Keratinocyte (primary cell): ENCODE measurements at regions not wholly inside any gene's neighbourhood (a gene's known extent, or its start where the extent isn't known, plus 50 kb on each side); places are given as distances from the start of the nearest gene placed in this dataset.

Experiments used
- DNase-seq: peaks from one replicate; pipeline ENCODE4 v3.0.0-alpha.2; 2011; ENCODE audit warnings: low read depth, missing footprints, low spot score
- FAIRE-seq: peaks from 2 replicates; lab custom pipeline; 2011; peaks lifted over from hg19 to GRCh38; lab: Jason Lieb, UNC
- H2AFZ ChIP-seq: 2 replicates; pipeline ENCODE4 v1.6.0; 2012; ENCODE audit warnings: low read length, control low read depth, inconsistent platforms; ENCODE audit not compliant: control insufficient read depth
- H3K27ac ChIP-seq: 2 replicates; pipeline ENCODE4 v1.5.1; 2011; ENCODE audit warnings: low read length; ENCODE audit not compliant: control insufficient read depth, insufficient read depth
- H3K27me3 ChIP-seq: 3 replicates; pipeline ENCODE4 v1.6.0; 2011; ENCODE audit warnings: low read length; ENCODE audit not compliant: control insufficient read depth, insufficient read depth; ENCODE audit errors: extremely low read depth
- H3K36me3 ChIP-seq, 2 experiments: 2 replicates in 1 of 2; 3 replicates in 1 of 2; pipeline ENCODE4 v1.5.1; 2011; ENCODE audit warnings: low read length in 2 of 2, mild to moderate bottlenecking in 1 of 2; ENCODE audit not compliant: control insufficient read depth in 2 of 2, insufficient read depth in 2 of 2; ENCODE audit errors: extremely low read depth in 1 of 2
- H3K4me1 ChIP-seq: 3 replicates; pipeline ENCODE4 v1.5.1; 2011; ENCODE audit warnings: low read length; ENCODE audit not compliant: control insufficient read depth, insufficient read depth; ENCODE audit errors: extremely low read depth
- H3K4me2 ChIP-seq: 3 replicates; pipeline ENCODE4 v1.6.0; 2011; ENCODE audit warnings: low read depth, low read length; ENCODE audit not compliant: control insufficient read depth, insufficient read depth; ENCODE audit errors: extremely low read depth
- H3K4me3 ChIP-seq, 3 experiments: fragments of 200-600 bp in 1 of 3; sonication (generic) in 1 of 3; 2 replicates in 2 of 3; 3 replicates in 1 of 3; pipeline ENCODE4 v1.5.1; 2011 to 2016; ENCODE audit warnings: low read length in 3 of 3, mild to moderate bottlenecking in 3 of 3, control low read depth in 2 of 3, inconsistent platforms in 1 of 3, low read depth in 1 of 3, mixed read lengths in 1 of 3, mixed run types in 1 of 3, moderate library complexity in 1 of 3; ENCODE audit not compliant: control insufficient read depth in 2 of 3, insufficient read depth in 2 of 3; ENCODE audit errors: extremely low read depth in 1 of 3
- H3K79me2 ChIP-seq: 2 replicates; pipeline ENCODE4 v1.6.0; 2012; ENCODE audit warnings: low read length; ENCODE audit not compliant: control insufficient read depth, insufficient read depth
- H3K9ac ChIP-seq: 3 replicates; pipeline ENCODE4 v1.6.0; 2011; ENCODE audit warnings: low read length; ENCODE audit not compliant: control insufficient read depth, insufficient read depth; ENCODE audit errors: extremely low read depth
- H3K9me1 ChIP-seq: 3 replicates; pipeline ENCODE4 v1.6.0; 2011; ENCODE audit warnings: low read length; ENCODE audit not compliant: control insufficient read depth, insufficient read depth; ENCODE audit errors: extremely low read depth
- H3K9me3 ChIP-seq: 2 replicates; pipeline ENCODE4 v1.5.1; 2012; ENCODE audit warnings: low read depth, low read length; ENCODE audit not compliant: control insufficient read depth
- H4K20me1 ChIP-seq: 3 replicates; pipeline ENCODE4 v1.6.0; 2011; ENCODE audit warnings: low read length; ENCODE audit not compliant: control insufficient read depth, insufficient read depth; ENCODE audit errors: extremely low read depth
- EZH2 ChIP-seq: IDR thresholded peaks from one replicate; pipeline ENCODE4 v1.6.1; 2012; ENCODE audit warnings: inconsistent platforms, mild to moderate bottlenecking, low read length, moderate library complexity
- dilution Hi-C: fragments of 300-500 bp; cut with MboI; formaldehyde crosslinking; loops from one replicate; pipeline ENCODE4 v1.7.0; 2020; ENCODE audit warnings: low sequenced_read_pairs; ENCODE audit not compliant: extremely low pct_ligation_motif_present
- TF ChIP-seq, protein P1 (sequence below), 3 experiments: IDR thresholded peaks in 1 of 3; conservative IDR thresholded peaks in 1 of 3; optimal IDR thresholded peaks in 1 of 3; 2 replicates in 2 of 3; 3 replicates in 1 of 3; pipeline versions ENCODE3 to v1.5.1; 2011; ENCODE audit warnings: low read length in 3 of 3, mild to moderate bottlenecking in 3 of 3, moderate library complexity in 2 of 3, control low read depth in 1 of 3, inconsistent platforms in 1 of 3; ENCODE audit not compliant: insufficient read depth in 2 of 3; ENCODE audit errors: extremely low read depth in 1 of 3

DNA sequence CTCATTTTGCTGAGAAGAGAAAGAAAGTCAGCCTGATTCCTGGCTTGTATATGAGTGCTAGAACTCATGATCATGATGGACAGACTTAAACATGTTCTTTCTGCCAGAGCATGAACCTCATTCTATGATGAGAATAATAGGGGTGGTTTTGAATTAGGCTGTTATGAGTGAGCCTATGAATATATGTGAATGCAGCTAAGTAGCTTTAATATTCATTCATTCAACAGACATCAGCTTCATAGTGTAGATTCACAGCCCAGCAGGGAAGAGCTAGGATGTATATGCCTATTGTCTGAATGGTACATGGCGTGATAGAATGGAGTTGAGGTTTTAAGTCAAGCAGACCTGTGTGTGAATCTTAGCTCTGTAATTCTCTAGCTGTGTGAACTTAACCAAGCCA is 573.2 kb downstream of the DHX35 start:
- Histone ChIP-seq H3K4me3 (no peak overlapping the region), H3K4me2 (no peak overlapping the region), H3K27me3 (no peaks in the 10 kb centered on the region), H3K9me3 (no peaks in the 10 kb centered on the region), H3K27ac (no peak overlapping the region), H3K9me1 (peaks cover 3% of the 10 kb centered on the region), H3K79me2 (no peaks in the 10 kb centered on the region), H3K9ac (no peak overlapping the region), H3K36me3 (no peaks in the 10 kb centered on the region), H3K4me1 (peaks cover 10% of the 10 kb centered on the region), H4K20me1 (no peaks in the 10 kb centered on the region), H2AFZ (no peak overlapping the region)
- dilution Hi-C loops: no loop called here
- no peak for FAIRE-seq
- no peak for TF ChIP-seq EZH2
- TF ChIP-seq, protein P1, sequence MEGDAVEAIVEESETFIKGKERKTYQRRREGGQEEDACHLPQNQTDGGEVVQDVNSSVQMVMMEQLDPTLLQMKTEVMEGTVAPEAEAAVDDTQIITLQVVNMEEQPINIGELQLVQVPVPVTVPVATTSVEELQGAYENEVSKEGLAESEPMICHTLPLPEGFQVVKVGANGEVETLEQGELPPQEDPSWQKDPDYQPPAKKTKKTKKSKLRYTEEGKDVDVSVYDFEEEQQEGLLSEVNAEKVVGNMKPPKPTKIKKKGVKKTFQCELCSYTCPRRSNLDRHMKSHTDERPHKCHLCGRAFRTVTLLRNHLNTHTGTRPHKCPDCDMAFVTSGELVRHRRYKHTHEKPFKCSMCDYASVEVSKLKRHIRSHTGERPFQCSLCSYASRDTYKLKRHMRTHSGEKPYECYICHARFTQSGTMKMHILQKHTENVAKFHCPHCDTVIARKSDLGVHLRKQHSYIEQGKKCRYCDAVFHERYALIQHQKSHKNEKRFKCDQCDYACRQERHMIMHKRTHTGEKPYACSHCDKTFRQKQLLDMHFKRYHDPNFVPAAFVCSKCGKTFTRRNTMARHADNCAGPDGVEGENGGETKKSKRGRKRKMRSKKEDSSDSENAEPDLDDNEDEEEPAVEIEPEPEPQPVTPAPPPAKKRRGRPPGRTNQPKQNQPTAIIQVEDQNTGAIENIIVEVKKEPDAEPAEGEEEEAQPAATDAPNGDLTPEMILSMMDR (optimal IDR thresholded peaks at IDR 0.05 in 1 of 3, IDR thresholded peaks at IDR 0.05 in 1 of 3, conservative IDR thresholded peaks at IDR 0.05 in 1 of 3; ENCODE audit: extremely low read depth in 1 of 3, insufficient read depth in 2 of 3, low read length in 3 of 3): no peak
- DNase-seq: no peak

DNA sequence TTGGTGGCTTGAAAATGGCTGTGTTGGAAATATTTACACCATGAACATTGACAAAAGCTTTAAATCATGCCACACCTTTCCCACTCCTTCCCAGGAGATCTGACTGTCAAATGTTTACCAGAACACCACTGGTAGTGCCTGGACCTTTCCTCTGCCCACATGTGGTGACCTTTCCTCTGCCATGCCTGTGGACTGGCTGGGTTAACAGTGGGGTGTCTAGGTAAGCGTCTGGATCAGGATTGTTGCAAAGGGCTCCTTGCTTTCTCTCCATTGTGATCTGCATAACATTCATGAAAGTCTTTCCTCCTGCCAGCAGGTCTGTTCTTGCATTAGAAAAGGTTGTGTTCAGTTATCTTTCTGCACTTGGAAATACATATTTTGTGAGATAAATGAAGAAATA is 572.7 kb downstream of the DHX35 start:
- dilution Hi-C loops: no loop called here
- TF ChIP-seq EZH2: no peak
- TF ChIP-seq, protein P1 (optimal IDR thresholded peaks at IDR 0.05 in 1 of 3, IDR thresholded peaks at IDR 0.05 in 1 of 3, conservative IDR thresholded peaks at IDR 0.05 in 1 of 3; ENCODE audit: extremely low read depth in 1 of 3, insufficient read depth in 2 of 3, low read length in 3 of 3): no peak

More for the DNA sequence above, 572.7 kb downstream of the DHX35 start:
- Histone ChIP-seq H2AFZ (no peak overlapping the region), H3K9me1 (peaks cover 3% of the 10 kb centered on the region), H3K27me3 (no peaks in the 10 kb centered on the region), H3K4me3 (no peak overlapping the region), H3K4me2 (no peak overlapping the region), H3K36me3 (no peaks in the 10 kb centered on the region), H3K27ac (no peak overlapping the region), H3K9ac (no peak overlapping the region), H3K79me2 (no peaks in the 10 kb centered on the region), H3K4me1 (peaks cover 11% of the 10 kb centered on the region), H4K20me1 (no peaks in the 10 kb centered on the region), H3K9me3 (no peaks in the 10 kb centered on the region)
- FAIRE-seq (no peak), DNase-seq (no peak)
